ENCODE measurements at regions not wholly inside any gene's neighbourhood (a gene's known extent, or its start where the extent isn't known, plus 50 kb on each side); places are given as distances from the start of the nearest gene placed in this dataset.

GRCh38 chr3:8400911-8401310 lies 100.7 kb upstream of the LMCD1 start:
- no peak for DNase-seq
- Histone ChIP-seq H3K4me3 (ENCODE audit: low read length) (no peak overlapping the region), H3K27ac (ENCODE audit: low read depth in 1 of 2, low read length in 2 of 2) (no peak overlapping the region), H3K27me3 (ENCODE audit: control insufficient read depth in 1 of 2, insufficient read depth in 2 of 2, low read length in 2 of 2) (peaks cover 0 to 5% of the 10 kb centered on the region in 2 experiments), H3K36me3 (ENCODE audit: insufficient read depth, low read length) (no peaks in the 10 kb centered on the region), H3K9me3 (ENCODE audit: control insufficient read depth in 1 of 2, insufficient read depth in 1 of 2, low read length in 2 of 2) (no peaks in the 10 kb centered on the region), H3K4me1 (ENCODE audit: insufficient read depth, low read length) (no peaks in the 10 kb centered on the region)
- no peaks in the 10 kb centered on the region for H3K36me3 Mint-ChIP-seq (ENCODE audit: low read depth)
- H3K27ac Mint-ChIP-seq: no peak overlapping the region
- POLR2A ChIA-PET: no interaction called here
- no peaks in the 10 kb centered on the region for H3K27me3 Mint-ChIP-seq
- no peak overlapping the region for H3K4me3 Mint-ChIP-seq
- TF ChIP-seq, protein P1, sequence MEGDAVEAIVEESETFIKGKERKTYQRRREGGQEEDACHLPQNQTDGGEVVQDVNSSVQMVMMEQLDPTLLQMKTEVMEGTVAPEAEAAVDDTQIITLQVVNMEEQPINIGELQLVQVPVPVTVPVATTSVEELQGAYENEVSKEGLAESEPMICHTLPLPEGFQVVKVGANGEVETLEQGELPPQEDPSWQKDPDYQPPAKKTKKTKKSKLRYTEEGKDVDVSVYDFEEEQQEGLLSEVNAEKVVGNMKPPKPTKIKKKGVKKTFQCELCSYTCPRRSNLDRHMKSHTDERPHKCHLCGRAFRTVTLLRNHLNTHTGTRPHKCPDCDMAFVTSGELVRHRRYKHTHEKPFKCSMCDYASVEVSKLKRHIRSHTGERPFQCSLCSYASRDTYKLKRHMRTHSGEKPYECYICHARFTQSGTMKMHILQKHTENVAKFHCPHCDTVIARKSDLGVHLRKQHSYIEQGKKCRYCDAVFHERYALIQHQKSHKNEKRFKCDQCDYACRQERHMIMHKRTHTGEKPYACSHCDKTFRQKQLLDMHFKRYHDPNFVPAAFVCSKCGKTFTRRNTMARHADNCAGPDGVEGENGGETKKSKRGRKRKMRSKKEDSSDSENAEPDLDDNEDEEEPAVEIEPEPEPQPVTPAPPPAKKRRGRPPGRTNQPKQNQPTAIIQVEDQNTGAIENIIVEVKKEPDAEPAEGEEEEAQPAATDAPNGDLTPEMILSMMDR (IDR thresholded peaks at IDR 0.05): no peak
- H3K4me1 Mint-ChIP-seq (ENCODE audit: low read depth): no peaks in the 10 kb centered on the region
- H3K9me3 Mint-ChIP-seq: peaks cover 4% of the 10 kb centered on the region
- no peak for ATAC-seq (ENCODE audit: poor library complexity)
- CTCF ChIA-PET: interaction anchor here (1.0 kb wide), 1 partner anchor 16 kb away, joined by 5 read pairs; no protein-coding TSS in a partner anchor
- intact Hi-C loops (cut with DNase I, micrococcal nuclease): no loop called here

GRCh38 chr3:8403996-8404395 lies 97.6 kb upstream of the LMCD1 start:
- POLR2A ChIA-PET: no interaction called here

GRCh38 chr3:8405144-8405543 lies 96.5 kb upstream of the LMCD1 start:
- H3K36me3 ChIP-seq (ENCODE audit: insufficient read depth, low read length): no peaks in the 10 kb centered on the region
- ChIA-PET POLR2A (no interaction called here), CTCF (interaction anchor here (1.8 kb wide), 1 partner anchor 12 kb away, joined by 6 read pairs; no protein-coding TSS in a partner anchor)
- H3K4me3 ChIP-seq (ENCODE audit: low read length): no peak overlapping the region
- H3K36me3 Mint-ChIP-seq (ENCODE audit: low read depth): no peaks in the 10 kb centered on the region
- no peaks in the 10 kb centered on the region for H3K4me1 ChIP-seq (ENCODE audit: insufficient read depth, low read length)
- no peaks in the 10 kb centered on the region for H3K27me3 ChIP-seq (ENCODE audit: control insufficient read depth in 1 of 2, insufficient read depth in 2 of 2, low read length in 2 of 2)
- H3K9me3 ChIP-seq (ENCODE audit: control insufficient read depth in 1 of 2, insufficient read depth in 1 of 2, low read length in 2 of 2): peaks cover 0 to 8% of the 10 kb centered on the region in 2 experiments
- TF ChIP-seq, protein P1 (IDR thresholded peaks at IDR 0.05): no peak
- ATAC-seq (ENCODE audit: poor library complexity) (no peak), DNase-seq (no peak)
- no peak overlapping the region for H3K4me3 Mint-ChIP-seq
- no peaks in the 10 kb centered on the region for H3K27me3 Mint-ChIP-seq
- intact Hi-C loops (cut with DNase I, micrococcal nuclease): no loop called here
- H3K27ac ChIP-seq (ENCODE audit: low read depth in 1 of 2, low read length in 2 of 2): no peak overlapping the region
- peaks cover 5% of the 10 kb centered on the region for H3K9me3 Mint-ChIP-seq
- no peaks in the 10 kb centered on the region for H3K4me1 Mint-ChIP-seq (ENCODE audit: low read depth)
- H3K27ac Mint-ChIP-seq: no peak overlapping the region

More at GRCh38 chr3:8403996-8404395, 97.6 kb upstream of the LMCD1 start:
- Mint-ChIP-seq H3K27me3 (no peaks in the 10 kb centered on the region), H3K9me3 (peaks cover 9% of the 10 kb centered on the region), H3K27ac (no peak overlapping the region), H3K4me3 (no peak overlapping the region), H3K4me1 (ENCODE audit: low read depth) (no peaks in the 10 kb centered on the region), H3K36me3 (ENCODE audit: low read depth) (no peaks in the 10 kb centered on the region)
- TF ChIP-seq, protein P1 (IDR thresholded peaks at IDR 0.05): no peak
- DNase-seq (no peak), ATAC-seq (ENCODE audit: poor library complexity) (no peak)
- intact Hi-C loops (cut with DNase I, micrococcal nuclease): no loop called here
- no peaks in the 10 kb centered on the region for H3K36me3 ChIP-seq (ENCODE audit: insufficient read depth, low read length)
- CTCF ChIA-PET: interaction anchor here (1.8 kb wide), 1 partner anchor 13 kb away, joined by 6 read pairs; no protein-coding TSS in a partner anchor
- H3K4me3 ChIP-seq (ENCODE audit: low read length): no peak overlapping the region
- H3K27me3 ChIP-seq (ENCODE audit: control insufficient read depth in 1 of 2, insufficient read depth in 2 of 2, low read length in 2 of 2): no peaks in the 10 kb centered on the region
- no peak overlapping the region for H3K27ac ChIP-seq (ENCODE audit: low read depth in 1 of 2, low read length in 2 of 2)
- peaks cover 0 to 8% of the 10 kb centered on the region in 2 experiments for H3K9me3 ChIP-seq (ENCODE audit: control insufficient read depth in 1 of 2, insufficient read depth in 1 of 2, low read length in 2 of 2)
- H3K4me1 ChIP-seq (ENCODE audit: insufficient read depth, low read length): no peaks in the 10 kb centered on the region

Measured in CD4-positive, alpha-beta T cell (primary cell).